ENCODE measurements at regions not wholly inside any gene's neighbourhood (a gene's known extent, or its start where the extent isn't known, plus 50 kb on each side); places are given as distances from the start of the nearest gene placed in this dataset.

GRCh38 chr6:47932575-47932974 lies 150.7 kb downstream of the OPN5 start:
- no peak for DNase-seq (ENCODE audit: low spot score)

- no peak for DNase-seq (ENCODE audit: low spot score)
Observed at GRCh38 chr6:47924001-47924400, 142.2 kb downstream of the OPN5 start.

- no peak for DNase-seq (ENCODE audit: low spot score)
Observed at GRCh38 chr6:47922391-47922790, 140.6 kb downstream of the OPN5 start.

- DNase-seq (ENCODE audit: low spot score) = no peak
Observed at GRCh38 chr6:47919875-47920274, 138.0 kb downstream of the OPN5 start.

GRCh38 chr6:47917811-47918210 lies 136.0 kb downstream of the OPN5 start:
- no peak for DNase-seq (ENCODE audit: low spot score)

- DNase-seq (ENCODE audit: low spot score) = no peak
Observed at GRCh38 chr6:47917202-47917601, 135.4 kb downstream of the OPN5 start.

- no peak for DNase-seq (ENCODE audit: low spot score)
Observed at GRCh38 chr6:47915017-47915416, 133.2 kb downstream of the OPN5 start.

GRCh38 chr6:47908271-47908670 lies 126.4 kb downstream of the OPN5 start:
- DNase-seq (ENCODE audit: low spot score) = no peak

- DNase-seq (ENCODE audit: low spot score) = no peak
Observed at GRCh38 chr6:47905717-47906116, 123.9 kb downstream of the OPN5 start.

- no peak for DNase-seq (ENCODE audit: low spot score)
Observed at GRCh38 chr6:47897247-47897646, 115.4 kb downstream of the OPN5 start.

GRCh38 chr6:47890326-47890875 lies 108.6 kb downstream of the OPN5 start:
- no peak for DNase-seq (ENCODE audit: low spot score)

- no peak for DNase-seq (ENCODE audit: low spot score)
Observed at GRCh38 chr6:47879015-47879414, 97.2 kb downstream of the OPN5 start.
